MM.1S (cell line): ENCODE measurements at regions not wholly inside any gene's neighbourhood (a gene's known extent, or its start where the extent isn't known, plus 50 kb on each side); places are given as distances from the start of the nearest gene placed in this dataset.
"Not testable (repeated sequence)": the region's sequence is repeated elsewhere in the genome, so short reads cannot be mapped to it uniquely, and the experiment has no call there.

ENCODE experiments used
- EZH2 ChIP-seq: fragments of 300-600 bp; sonication (generic); optimal IDR thresholded peaks from 2 replicates; pipeline ENCODE3; 2017; ENCODE audit warnings: low read depth, mild to moderate bottlenecking, antibody characterized with exemption, low read length, mixed read lengths
- TF ChIP-seq, protein P1 (sequence below): fragments of 300-600 bp; sonication (generic); IDR thresholded peaks from 2 replicates; pipeline ENCODE4 v1.5.1; 2016; ENCODE audit warnings: antibody characterized with exemption, low read length, mixed read lengths

DNA sequence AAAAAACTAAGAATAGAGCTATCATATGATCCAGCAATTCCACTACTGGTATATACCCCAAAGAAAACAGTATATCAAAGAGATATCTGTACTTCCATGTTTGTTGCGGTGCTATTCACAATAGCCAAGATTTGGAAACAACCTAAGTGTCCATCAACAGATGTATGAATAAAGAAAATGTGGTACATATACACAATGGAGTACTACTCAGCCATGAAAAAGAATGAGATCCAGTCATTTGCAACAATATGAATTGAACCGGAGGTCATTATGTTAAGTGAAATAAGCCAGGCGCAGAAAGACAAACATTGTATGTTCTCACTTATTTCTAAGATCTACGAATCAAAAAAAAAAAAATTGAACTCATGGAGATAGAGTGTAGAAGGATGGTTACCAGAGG is 97.8 kb upstream of the MMADHC start:
- TF ChIP-seq, protein P1, sequence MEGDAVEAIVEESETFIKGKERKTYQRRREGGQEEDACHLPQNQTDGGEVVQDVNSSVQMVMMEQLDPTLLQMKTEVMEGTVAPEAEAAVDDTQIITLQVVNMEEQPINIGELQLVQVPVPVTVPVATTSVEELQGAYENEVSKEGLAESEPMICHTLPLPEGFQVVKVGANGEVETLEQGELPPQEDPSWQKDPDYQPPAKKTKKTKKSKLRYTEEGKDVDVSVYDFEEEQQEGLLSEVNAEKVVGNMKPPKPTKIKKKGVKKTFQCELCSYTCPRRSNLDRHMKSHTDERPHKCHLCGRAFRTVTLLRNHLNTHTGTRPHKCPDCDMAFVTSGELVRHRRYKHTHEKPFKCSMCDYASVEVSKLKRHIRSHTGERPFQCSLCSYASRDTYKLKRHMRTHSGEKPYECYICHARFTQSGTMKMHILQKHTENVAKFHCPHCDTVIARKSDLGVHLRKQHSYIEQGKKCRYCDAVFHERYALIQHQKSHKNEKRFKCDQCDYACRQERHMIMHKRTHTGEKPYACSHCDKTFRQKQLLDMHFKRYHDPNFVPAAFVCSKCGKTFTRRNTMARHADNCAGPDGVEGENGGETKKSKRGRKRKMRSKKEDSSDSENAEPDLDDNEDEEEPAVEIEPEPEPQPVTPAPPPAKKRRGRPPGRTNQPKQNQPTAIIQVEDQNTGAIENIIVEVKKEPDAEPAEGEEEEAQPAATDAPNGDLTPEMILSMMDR, result not testable (repeated sequence)
- TF ChIP-seq EZH2, result not testable (repeated sequence)
